Thyroid gland (tissue), 4 donors: ENCODE measurements at regions not wholly inside any gene's neighbourhood (a gene's known extent, or its start where the extent isn't known, plus 50 kb on each side); places are given as distances from the start of the nearest gene placed in this dataset.

ENCODE experiments used
- DNase-seq, 2 donors: peaks; one replicate each; pipeline ENCODE4 v3.0.0-alpha.2; 2019
- H3K27ac ChIP-seq, 3 donors: fragments of 200-600 bp; sonication (generic); 1 replicate in 2 of 3; 2 replicates in 1 of 3; pipeline ENCODE4 v1.5.1; 2016 to 2019; ENCODE audit warnings: mild to moderate bottlenecking in 1 of 3, moderate library complexity in 1 of 3
- H3K27me3 ChIP-seq: fragments of 200-600 bp; sonication (generic); one replicate; pipeline ENCODE4 v1.5.1; 2019
- H3K36me3 ChIP-seq, 2 donors: fragments of 200-600 bp; sonication (generic); one replicate each; pipeline ENCODE4 v1.5.1; 2016 to 2019
- H3K4me1 ChIP-seq, 2 donors: fragments of 200-600 bp; sonication (generic); one replicate each; pipeline ENCODE4 v1.5.1; 2017 to 2019
- H3K4me3 ChIP-seq, 3 donors: fragments of 200-600 bp; sonication (generic); replicated peaks in 1 of 3; 1 replicate in 2 of 3; 2 replicates in 1 of 3; pipeline ENCODE4 v1.5.1; 2016; ENCODE audit warnings: mild to moderate bottlenecking in 1 of 3
- H3K9me3 ChIP-seq: fragments of 200-600 bp; sonication (generic); one replicate; pipeline ENCODE4 v1.5.1; 2017
- POLR2A ChIP-seq, 2 donors: fragments of 450-650 bp; IDR thresholded peaks; one replicate each; pipeline ENCODE4 v1.6.1; 2017; ENCODE audit warnings: antibody characterized with exemption in 2 of 2, mild to moderate bottlenecking in 2 of 2, moderate library complexity in 1 of 2
- WGBS, 2 donors: methylation state at CpG; one replicate each; pipeline ENCODE4 v1.1.5; 2017; 5-methylcytosine and 5-hydroxymethylcytosine counted together
- intact Hi-C: fragments of 100-400 bp; cut with DNase I; formaldehyde crosslinking; loops from one replicate; pipeline ENCODE4 v1.15.1; 2023
- TF ChIP-seq, protein P1 (sequence below), 6 experiments: fragments of 200-600 bp in 3 of 6; fragments of 450-650 bp in 3 of 6; sonication (generic) in 3 of 6; IDR thresholded peaks; one replicate each; pipeline ENCODE4 v1.5.1; 2016 to 2019; ENCODE audit warnings: antibody characterized with exemption in 6 of 6, mild to moderate bottlenecking in 2 of 6, inconsistent platforms in 1 of 6, moderate library complexity in 1 of 6

DNA sequence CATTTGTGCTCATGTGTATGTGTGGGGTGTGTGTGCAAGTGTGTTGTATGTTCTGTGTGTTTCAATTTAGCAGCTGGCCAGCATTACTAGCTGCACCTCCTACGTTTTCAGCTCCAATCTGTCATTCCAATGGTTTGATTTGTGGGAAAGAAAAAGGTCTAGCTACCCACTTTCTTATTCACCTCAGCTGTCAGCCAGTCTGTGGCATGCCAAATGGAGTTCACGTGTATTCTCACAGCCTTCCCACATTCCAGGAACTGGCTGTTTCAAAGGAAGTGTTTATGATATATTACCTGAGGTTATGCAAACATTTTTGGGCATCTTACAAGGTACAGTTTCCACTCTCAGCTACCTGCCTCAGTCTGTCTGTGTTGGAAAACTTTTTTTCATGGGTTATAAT is 220.2 kb upstream of the CPNE8 start:
- H3K9me3 ChIP-seq = no peaks in the 10 kb centered on the region
- intact Hi-C loops = no loop called here
- H3K27me3 ChIP-seq = no peaks in the 10 kb centered on the region
- no peak for DNase-seq
- 56 to 58% methylated on average over 2 of the region's 2 CpGs for WGBS, 2 donors
- H3K27ac ChIP-seq = no peak overlapping the region
- TF ChIP-seq POLR2A (IDR thresholded peaks at IDR 0.05) = no peak
- TF ChIP-seq, protein P1, sequence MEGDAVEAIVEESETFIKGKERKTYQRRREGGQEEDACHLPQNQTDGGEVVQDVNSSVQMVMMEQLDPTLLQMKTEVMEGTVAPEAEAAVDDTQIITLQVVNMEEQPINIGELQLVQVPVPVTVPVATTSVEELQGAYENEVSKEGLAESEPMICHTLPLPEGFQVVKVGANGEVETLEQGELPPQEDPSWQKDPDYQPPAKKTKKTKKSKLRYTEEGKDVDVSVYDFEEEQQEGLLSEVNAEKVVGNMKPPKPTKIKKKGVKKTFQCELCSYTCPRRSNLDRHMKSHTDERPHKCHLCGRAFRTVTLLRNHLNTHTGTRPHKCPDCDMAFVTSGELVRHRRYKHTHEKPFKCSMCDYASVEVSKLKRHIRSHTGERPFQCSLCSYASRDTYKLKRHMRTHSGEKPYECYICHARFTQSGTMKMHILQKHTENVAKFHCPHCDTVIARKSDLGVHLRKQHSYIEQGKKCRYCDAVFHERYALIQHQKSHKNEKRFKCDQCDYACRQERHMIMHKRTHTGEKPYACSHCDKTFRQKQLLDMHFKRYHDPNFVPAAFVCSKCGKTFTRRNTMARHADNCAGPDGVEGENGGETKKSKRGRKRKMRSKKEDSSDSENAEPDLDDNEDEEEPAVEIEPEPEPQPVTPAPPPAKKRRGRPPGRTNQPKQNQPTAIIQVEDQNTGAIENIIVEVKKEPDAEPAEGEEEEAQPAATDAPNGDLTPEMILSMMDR (IDR thresholded peaks at IDR 0.05) = no peak
- no peak overlapping the region for H3K4me3 ChIP-seq
- no peaks in the 10 kb centered on the region for H3K4me1 ChIP-seq
- H3K36me3 ChIP-seq = no peaks in the 10 kb centered on the region

DNA sequence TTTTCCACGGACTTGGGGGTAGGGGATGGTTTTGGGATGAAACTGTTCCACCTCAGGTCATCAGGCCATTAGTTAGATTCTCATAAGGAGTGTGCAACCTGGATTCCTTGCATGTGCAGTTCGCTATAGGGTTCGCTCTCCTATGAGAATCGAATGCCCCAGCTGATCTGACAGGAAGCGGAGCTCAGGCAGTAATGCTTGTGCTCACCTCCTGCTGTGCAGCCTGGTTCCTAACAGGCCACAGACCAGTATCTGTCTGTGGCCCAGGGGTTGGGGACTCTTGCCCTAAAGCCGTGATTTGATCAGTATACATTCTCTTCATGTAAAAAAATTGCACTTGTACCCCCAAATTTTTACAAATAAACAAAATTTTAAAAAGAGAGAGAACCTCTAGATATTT is 219.4 kb upstream of the CPNE8 start:
- Histone ChIP-seq H3K9me3 (no peaks in the 10 kb centered on the region), H3K27ac (no peak overlapping the region), H3K4me3 (no peak overlapping the region), H3K27me3 (no peaks in the 10 kb centered on the region), H3K4me1 (no peaks in the 10 kb centered on the region), H3K36me3 (no peaks in the 10 kb centered on the region)
- DNase-seq = no peak
- WGBS, 2 donors = 85 to 89% methylated on average over 6 of the region's 6 CpGs
- TF ChIP-seq, protein P1 (IDR thresholded peaks at IDR 0.05) = no peak
- TF ChIP-seq POLR2A (IDR thresholded peaks at IDR 0.05) = no peak
- intact Hi-C loops = no loop called here

DNA sequence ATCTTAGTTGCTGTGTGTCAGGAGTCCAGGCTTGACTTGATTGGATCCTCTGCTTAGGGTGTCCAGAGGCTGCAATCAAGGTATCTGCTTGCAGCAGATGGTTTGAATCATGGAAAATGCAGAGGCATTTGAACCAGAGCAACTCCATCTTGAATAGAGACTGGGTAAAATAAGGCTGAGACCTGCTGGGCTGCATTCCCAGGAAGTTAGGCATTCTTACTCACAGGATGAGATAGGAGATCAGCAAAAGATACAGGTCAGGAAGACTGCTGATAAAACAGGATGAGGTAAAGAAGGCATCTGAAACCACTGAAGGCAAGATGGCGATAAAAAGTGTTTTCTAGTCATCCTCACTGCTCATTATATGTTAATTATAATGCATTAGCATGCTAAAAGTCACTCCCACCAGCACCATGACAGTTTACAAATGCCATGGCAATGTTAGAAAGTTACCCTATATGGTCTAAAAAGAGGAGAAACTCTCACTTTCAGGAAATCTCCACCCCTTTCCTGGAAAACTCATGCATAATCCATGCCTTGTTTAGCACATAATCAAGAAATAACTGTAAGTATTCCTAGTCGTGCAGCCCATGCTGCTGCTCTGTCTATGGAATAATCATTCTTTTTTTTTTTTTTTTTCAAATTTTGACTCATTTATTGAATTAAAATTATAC is 218.3 kb upstream of the CPNE8 start:
- TF ChIP-seq POLR2A (IDR thresholded peaks at IDR 0.05) = no peak
- TF ChIP-seq, protein P1 (IDR thresholded peaks at IDR 0.05) = no peak
- DNase-seq = no peak
- Histone ChIP-seq H3K27me3 (no peaks in the 10 kb centered on the region), H3K4me1 (no peaks in the 10 kb centered on the region), H3K36me3 (no peaks in the 10 kb centered on the region), H3K9me3 (no peaks in the 10 kb centered on the region), H3K27ac (no peak overlapping the region), H3K4me3 (no peak overlapping the region)
- 54 to 71% methylated on average over 2 of the region's 2 CpGs for WGBS, 2 donors
- intact Hi-C loops = no loop called here

DNA sequence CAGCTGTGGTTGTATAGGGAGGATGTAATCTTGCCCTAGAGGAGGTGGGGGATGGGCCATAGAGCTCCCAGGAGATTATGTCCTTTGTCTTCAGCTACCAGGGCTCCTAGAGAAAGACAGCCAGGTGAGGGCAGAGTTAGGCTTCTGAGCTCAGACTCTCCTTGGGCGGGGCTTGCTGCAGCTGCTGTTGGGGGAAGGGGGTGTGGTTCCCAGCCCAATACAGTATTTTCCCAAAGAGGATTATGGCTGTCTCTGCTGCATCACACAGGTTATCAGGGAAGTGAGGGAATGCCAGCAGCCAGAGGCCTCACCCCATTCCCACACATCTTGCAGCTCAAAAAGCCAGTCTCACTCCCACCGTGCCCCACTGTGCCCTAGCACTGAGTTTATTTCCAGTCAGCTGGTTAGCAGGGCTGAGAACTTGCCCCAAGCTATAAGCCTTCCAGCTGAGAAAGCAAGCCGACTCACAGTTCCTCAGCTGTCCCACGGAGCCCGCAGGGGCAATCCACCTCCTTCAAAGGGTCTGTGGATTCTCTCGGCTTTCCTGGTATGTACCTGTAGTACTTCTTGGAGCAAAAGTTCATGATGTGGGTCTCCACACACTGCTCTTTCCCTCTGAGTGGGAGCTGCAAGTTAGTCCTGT is 217.3 kb upstream of the CPNE8 start:
- intact Hi-C loops = no loop called here
- no peak for TF ChIP-seq POLR2A (IDR thresholded peaks at IDR 0.05)
- TF ChIP-seq, protein P1 (IDR thresholded peaks at IDR 0.05) = no peak
- WGBS, 2 donors = 76 to 85% methylated on average over 5 to 6 of the region's 6 CpGs
- H3K36me3 ChIP-seq = no peaks in the 10 kb centered on the region
- H3K4me3 ChIP-seq = no peak overlapping the region
- no peak for DNase-seq
- H3K4me1 ChIP-seq = no peaks in the 10 kb centered on the region
- no peaks in the 10 kb centered on the region for H3K9me3 ChIP-seq
- no peaks in the 10 kb centered on the region for H3K27me3 ChIP-seq
- H3K27ac ChIP-seq = no peak overlapping the region

DNA sequence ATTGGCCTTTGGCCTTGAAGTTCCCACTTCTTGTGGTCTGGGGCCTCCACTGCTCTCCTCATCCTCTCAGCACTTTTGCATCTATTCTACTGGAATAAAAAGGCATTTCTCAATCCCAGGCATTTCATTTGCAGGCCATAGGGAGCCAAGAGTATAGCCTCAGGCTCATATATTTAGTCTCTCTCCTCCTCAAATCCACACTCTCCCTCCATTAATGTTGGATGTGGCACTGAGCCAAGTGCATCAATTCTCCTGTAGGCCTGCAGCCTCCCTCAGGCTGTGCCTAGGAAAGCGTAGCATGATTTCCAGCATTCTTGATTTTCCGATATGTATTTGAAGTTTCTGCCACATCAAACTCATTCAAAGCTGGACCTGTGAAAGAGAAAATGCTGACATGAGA is 211.5 kb upstream of the CPNE8 start:
- DNase-seq = no peak
- Histone ChIP-seq H3K9me3 (no peaks in the 10 kb centered on the region), H3K4me3 (no peak overlapping the region), H3K27me3 (no peaks in the 10 kb centered on the region), H3K27ac (no peak overlapping the region), H3K4me1 (no peaks in the 10 kb centered on the region), H3K36me3 (no peaks in the 10 kb centered on the region)
- no peak for TF ChIP-seq POLR2A (IDR thresholded peaks at IDR 0.05)
- TF ChIP-seq, protein P1 (IDR thresholded peaks at IDR 0.05) = no peak
- WGBS, 2 donors = 79 to 81% methylated on average over 2 of the region's 2 CpGs
- intact Hi-C loops = no loop called here
